Stimulated activated naive CD8-positive, alpha-beta T cell treated with anti-CD3 and anti-CD28 coated beads, Interleukin-15, amount 100 ng/mL, for 72 hours (primary cell): ENCODE measurements at regions not wholly inside any gene's neighbourhood (a gene's known extent, or its start where the extent isn't known, plus 50 kb on each side); places are given as distances from the start of the nearest gene placed in this dataset.

ENCODE experiments used
- ATAC-seq: fragments of 150-1000 bp; cut with Tn5 transposase; 2 replicates; pipeline ENCODE4 v1.10.0; 2021; ENCODE audit warnings: mild to moderate bottlenecking, moderate library complexity
- DNase-seq, 2 donors: peaks; one replicate each; pipeline ENCODE4 v3.0.0; 2021 to 2022
- H3K27ac Mint-ChIP-seq, 2 donors: one replicate each; pipeline ENCODE4 v1.8.0; 2022; ENCODE audit warnings: mild to moderate bottlenecking in 2 of 2, mixed read lengths in 2 of 2, moderate library complexity in 2 of 2
- H3K27me3 Mint-ChIP-seq: one replicate; pipeline ENCODE4 v1.8.0; 2022; ENCODE audit warnings: mixed read lengths
- H3K4me1 Mint-ChIP-seq: one replicate; pipeline ENCODE4 v1.8.0; 2022; ENCODE audit warnings: mild to moderate bottlenecking, mixed read lengths
- H3K4me3 Mint-ChIP-seq, 2 donors: one replicate each; pipeline ENCODE4 v1.8.0; 2022; ENCODE audit warnings: mild to moderate bottlenecking in 2 of 2, mixed read lengths in 2 of 2, moderate library complexity in 1 of 2
- H3K9me3 Mint-ChIP-seq, 2 donors: one replicate each; pipeline ENCODE4 v1.8.0; 2022; ENCODE audit warnings: mixed read lengths in 2 of 2

DNA sequence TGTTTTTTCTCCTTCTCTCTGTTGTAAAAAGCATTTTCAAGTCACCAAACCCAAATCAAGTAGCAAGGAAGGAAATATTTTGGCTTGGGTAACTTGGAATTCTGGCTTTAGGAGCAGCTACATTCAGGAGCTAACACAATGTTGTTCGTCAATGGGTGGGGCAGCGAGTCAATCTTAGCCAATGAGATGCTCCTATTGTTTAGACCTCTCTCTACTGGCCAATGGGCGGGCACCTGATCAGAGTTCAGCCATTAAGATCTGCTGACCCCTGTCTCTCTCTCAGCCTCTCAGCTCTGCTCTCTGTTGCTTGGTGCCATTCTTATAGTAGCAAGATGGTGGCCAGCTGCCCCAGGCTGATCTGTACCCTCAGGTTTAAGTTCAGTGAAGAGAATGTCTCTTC, 83.2 kb downstream of the IRX3 start:
- no peak for ATAC-seq
- peaks cover 5 to 16% of the 10 kb centered on the region in 2 donors for H3K9me3 Mint-ChIP-seq
- H3K27me3 Mint-ChIP-seq: peaks cover 26% of the 10 kb centered on the region
- H3K4me3 Mint-ChIP-seq: no peak overlapping the region
- H3K4me1 Mint-ChIP-seq: no peaks in the 10 kb centered on the region
- no peak overlapping the region for H3K27ac Mint-ChIP-seq
- no peak for DNase-seq
